Thyroid gland (tissue), 4 donors: ENCODE measurements at regions not wholly inside any gene's neighbourhood (a gene's known extent, or its start where the extent isn't known, plus 50 kb on each side); places are given as distances from the start of the nearest gene placed in this dataset.

ENCODE experiments used
- POLR2A ChIP-seq, 2 donors: fragments of 450-650 bp; IDR thresholded peaks; one replicate each; pipeline ENCODE4 v1.6.1; 2017; ENCODE audit warnings: antibody characterized with exemption in 2 of 2, mild to moderate bottlenecking in 2 of 2, moderate library complexity in 1 of 2
- TF ChIP-seq, protein P1 (sequence below), 6 experiments: fragments of 200-600 bp in 3 of 6; fragments of 450-650 bp in 3 of 6; sonication (generic) in 3 of 6; IDR thresholded peaks; one replicate each; pipeline ENCODE4 v1.5.1; 2016 to 2019; ENCODE audit warnings: antibody characterized with exemption in 6 of 6, mild to moderate bottlenecking in 2 of 6, inconsistent platforms in 1 of 6, moderate library complexity in 1 of 6

DNA sequence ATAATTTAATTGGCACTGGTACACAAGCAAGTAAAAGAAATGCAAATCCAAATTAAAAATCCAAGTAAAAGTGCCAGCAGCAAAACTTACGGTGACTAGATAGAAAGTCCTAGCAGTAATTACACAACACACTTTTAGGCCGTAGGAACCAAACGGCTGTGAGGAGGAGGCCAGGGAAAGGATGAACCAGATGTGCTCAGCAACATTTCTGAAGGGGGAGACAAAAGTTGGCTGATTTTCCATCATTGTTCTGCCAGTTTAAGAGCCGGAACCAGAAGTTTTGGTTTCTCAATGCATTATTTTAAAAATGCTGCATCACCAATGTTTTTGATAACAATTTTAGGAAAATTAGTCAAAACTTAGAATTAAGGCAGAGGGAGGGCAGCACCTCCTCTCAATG lies 68.7 kb upstream of the ENPP6 start:
- TF ChIP-seq, protein P1, sequence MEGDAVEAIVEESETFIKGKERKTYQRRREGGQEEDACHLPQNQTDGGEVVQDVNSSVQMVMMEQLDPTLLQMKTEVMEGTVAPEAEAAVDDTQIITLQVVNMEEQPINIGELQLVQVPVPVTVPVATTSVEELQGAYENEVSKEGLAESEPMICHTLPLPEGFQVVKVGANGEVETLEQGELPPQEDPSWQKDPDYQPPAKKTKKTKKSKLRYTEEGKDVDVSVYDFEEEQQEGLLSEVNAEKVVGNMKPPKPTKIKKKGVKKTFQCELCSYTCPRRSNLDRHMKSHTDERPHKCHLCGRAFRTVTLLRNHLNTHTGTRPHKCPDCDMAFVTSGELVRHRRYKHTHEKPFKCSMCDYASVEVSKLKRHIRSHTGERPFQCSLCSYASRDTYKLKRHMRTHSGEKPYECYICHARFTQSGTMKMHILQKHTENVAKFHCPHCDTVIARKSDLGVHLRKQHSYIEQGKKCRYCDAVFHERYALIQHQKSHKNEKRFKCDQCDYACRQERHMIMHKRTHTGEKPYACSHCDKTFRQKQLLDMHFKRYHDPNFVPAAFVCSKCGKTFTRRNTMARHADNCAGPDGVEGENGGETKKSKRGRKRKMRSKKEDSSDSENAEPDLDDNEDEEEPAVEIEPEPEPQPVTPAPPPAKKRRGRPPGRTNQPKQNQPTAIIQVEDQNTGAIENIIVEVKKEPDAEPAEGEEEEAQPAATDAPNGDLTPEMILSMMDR (IDR thresholded peaks at IDR 0.05) = no peak
- TF ChIP-seq POLR2A (IDR thresholded peaks at IDR 0.05) = no peak
